Epithelial cell of esophagus (primary cell): ENCODE measurements at regions not wholly inside any gene's neighbourhood (a gene's known extent, or its start where the extent isn't known, plus 50 kb on each side); places are given as distances from the start of the nearest gene placed in this dataset.
"Not testable (repeated sequence)": the region's sequence is repeated elsewhere in the genome, so short reads cannot be mapped to it uniquely, and the experiment has no call there.

Source experiments
- DNase-seq: peaks from one replicate; pipeline ENCODE4 v3.0.0; 2010; ENCODE audit warnings: low read depth
- H3K4me3 ChIP-seq: 2 replicates; pipeline ENCODE4 v1.5.1; 2011; ENCODE audit warnings: mild to moderate bottlenecking, low read length, control low read depth
- TF ChIP-seq, protein P1 (sequence below): IDR thresholded peaks from 2 replicates; pipeline ENCODE4 v1.5.1; 2011; ENCODE audit warnings: low read depth, mild to moderate bottlenecking, low read length, control low read depth, inconsistent platforms; ENCODE audit not compliant: insufficient read depth; ENCODE audit errors: missing control alignments

DNA sequence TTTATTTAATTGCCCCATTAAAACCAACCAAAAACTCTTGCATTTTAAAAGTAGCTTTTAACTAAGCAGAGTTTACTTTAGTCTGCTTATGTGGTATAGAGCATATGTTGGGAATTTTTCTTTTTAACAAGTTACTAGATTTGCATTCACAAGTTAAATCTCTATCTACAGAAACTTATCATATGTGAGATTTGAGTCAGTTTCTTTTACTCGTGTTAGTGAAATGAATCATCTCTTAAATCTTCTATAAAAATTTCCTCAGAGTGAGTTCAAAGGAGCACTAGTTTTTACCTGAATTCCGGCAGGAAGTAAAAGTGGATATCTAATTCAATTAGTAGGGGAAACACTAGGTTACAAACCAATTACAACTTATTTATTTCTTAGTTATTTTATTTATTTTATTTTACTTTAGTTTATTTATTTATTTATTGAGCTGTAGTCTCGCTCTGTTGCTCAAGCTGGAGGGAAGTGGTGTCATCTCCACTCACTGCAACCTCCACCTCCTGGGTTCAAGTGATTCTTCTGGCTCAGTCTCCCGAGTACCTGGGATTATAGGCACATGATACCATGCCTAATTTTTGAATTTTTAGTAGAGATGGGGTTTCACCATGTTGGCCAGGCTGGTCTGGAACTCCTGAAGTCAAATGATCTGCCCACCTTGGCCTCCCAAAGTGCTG, 1609.6 kb upstream of the B3GALT2 start:
- TF ChIP-seq, protein P1, sequence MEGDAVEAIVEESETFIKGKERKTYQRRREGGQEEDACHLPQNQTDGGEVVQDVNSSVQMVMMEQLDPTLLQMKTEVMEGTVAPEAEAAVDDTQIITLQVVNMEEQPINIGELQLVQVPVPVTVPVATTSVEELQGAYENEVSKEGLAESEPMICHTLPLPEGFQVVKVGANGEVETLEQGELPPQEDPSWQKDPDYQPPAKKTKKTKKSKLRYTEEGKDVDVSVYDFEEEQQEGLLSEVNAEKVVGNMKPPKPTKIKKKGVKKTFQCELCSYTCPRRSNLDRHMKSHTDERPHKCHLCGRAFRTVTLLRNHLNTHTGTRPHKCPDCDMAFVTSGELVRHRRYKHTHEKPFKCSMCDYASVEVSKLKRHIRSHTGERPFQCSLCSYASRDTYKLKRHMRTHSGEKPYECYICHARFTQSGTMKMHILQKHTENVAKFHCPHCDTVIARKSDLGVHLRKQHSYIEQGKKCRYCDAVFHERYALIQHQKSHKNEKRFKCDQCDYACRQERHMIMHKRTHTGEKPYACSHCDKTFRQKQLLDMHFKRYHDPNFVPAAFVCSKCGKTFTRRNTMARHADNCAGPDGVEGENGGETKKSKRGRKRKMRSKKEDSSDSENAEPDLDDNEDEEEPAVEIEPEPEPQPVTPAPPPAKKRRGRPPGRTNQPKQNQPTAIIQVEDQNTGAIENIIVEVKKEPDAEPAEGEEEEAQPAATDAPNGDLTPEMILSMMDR, result no peak
- no peak for DNase-seq

DNA sequence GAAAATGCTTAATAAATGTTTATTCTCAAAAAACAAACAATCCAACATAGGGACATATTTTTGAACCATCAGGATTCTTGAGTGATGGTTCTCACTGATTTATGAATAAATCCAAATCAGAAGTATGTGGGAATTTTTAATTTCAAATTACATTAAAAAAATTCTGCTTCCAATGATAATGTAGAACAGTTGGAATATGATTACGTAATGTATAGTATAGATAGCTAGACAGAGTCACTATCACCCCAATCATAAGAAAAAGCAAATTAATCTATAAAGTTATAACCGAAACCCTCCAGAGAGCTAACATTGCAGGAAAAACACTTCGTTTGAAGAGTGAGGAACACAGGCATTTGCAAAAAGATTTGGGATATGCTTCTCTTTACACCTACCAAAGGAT, 1600.6 kb upstream of the B3GALT2 start:
- DNase-seq, result no peak
- TF ChIP-seq, protein P1, result no peak
- no peak overlapping the region for H3K4me3 ChIP-seq

More for the DNA sequence above, 1609.6 kb upstream of the B3GALT2 start:
- H3K4me3 ChIP-seq, result no peak overlapping the region

DNA sequence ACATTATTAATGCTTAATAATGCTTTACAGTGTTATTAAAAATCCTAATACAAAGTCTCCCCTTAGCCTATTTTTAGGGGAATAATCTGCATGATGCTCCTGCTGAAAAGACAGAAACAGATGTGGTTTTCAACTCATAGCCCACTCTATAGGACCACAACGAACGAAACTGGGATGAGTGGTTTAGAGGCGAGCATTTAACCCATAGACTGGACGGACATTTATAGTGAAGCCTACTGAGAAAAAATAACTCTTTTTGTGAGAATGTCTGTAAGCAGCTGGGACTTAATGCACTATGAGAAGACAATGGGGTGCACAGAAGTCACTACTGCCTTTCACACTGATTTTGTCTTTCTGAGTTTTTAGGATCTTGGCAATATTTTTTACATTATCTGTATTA, 1599.6 kb upstream of the B3GALT2 start:
- TF ChIP-seq, protein P1, result no peak
- no peak overlapping the region for H3K4me3 ChIP-seq
- no peak for DNase-seq

DNA sequence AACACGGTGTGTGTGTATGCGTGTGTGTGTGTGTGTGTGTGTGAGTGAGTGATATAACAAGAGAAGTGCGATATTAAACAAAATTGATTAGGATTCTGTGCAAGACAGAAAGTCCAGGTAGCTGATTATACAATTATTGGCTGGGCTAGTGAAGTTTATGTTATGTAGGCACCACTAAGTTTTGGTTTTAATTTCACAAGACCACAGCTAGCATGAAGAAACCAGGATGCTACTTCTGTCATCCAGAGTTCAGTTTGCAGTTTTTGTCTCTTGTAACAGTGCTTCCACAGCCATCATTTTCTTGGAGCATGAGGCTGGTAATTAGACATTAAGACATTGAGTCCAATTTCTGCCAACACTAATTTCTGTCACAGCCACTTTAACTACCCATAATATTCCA, 1590.2 kb upstream of the B3GALT2 start:
- TF ChIP-seq, protein P1, result no peak
- DNase-seq, result no peak

DNA sequence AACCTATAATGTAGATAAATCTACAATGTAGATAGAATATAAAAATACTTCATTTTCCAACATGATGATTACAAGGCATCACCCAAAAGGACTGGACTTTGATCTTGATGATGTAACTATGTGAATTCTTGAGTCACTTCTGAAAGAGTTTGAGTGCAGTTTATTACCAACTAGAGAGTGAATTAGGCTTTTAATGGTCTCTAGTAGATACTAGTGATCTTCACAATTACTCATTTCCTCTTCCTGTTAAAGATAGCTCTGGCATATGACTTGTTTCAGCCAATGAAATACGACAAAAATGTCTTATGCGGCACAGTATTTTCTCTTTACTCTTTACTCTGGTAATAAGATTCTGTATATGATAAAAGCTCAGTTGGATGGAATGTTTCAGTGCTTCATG, 1588.1 kb upstream of the B3GALT2 start:
- H3K4me3 ChIP-seq, result no peak overlapping the region
- TF ChIP-seq, protein P1, result no peak
- no peak for DNase-seq

More for the DNA sequence above, 1590.2 kb upstream of the B3GALT2 start:
- no peak overlapping the region for H3K4me3 ChIP-seq

DNA sequence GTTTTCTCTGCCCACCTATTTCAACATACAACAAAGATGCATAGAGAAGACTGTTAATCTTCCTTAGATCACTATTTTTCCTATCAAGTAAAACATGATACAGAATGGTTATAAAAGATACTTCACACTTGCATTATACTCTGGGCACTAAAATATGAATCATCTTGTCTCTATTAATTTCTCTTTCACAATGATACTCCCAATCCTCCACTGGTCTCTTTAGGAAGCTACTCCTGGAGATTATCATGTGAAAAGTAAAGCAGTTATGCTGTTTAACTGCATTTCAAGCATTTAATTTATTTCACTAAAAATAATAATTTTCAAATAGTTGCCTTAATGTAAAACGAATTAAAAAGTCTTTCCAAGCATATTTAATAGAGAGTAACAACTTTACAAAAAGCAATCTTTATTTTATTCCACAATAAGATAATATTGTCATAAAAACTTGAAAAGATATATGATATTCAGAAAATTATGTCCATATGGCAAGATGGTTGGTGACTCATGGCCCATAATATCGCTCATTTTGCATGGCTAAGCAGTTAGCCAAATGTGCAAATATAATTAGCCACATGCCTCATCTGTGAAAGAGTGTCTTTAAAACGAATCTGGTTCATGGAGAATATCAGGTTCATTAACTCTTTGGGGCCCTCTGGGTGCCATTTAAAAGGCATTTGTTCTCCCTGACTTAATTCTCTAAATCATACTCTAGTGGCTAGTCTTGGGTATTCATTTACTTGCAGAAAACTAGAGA, 1569.0 kb upstream of the B3GALT2 start:
- H3K4me3 ChIP-seq, result no peak overlapping the region
- DNase-seq, result peak; percentile 6
- TF ChIP-seq, protein P1, result no peak

DNA sequence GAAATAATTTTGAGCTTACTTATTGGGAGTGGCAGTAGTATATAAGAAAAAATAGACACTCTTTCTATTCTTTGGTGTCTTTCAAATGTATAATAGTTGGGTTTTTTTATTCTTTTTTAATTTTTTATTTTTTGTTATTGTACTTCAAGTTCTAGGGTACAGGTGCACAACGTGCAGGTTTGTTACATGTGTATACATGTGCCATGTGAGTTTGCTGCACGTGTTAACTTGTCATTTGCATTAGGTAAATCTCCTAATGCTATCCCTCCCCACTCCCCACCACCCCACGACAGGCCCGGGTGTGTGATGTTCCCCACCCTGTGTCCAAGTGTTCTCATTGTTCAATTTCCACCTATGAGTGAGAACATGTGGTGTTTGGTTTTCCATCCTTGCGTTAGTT, 1552.4 kb upstream of the B3GALT2 start:
- not testable (repeated sequence) for H3K4me3 ChIP-seq, DNase-seq
